ENCODE measurements at regions not wholly inside any gene's neighbourhood (a gene's known extent, or its start where the extent isn't known, plus 50 kb on each side); places are given as distances from the start of the nearest gene placed in this dataset.

DNA sequence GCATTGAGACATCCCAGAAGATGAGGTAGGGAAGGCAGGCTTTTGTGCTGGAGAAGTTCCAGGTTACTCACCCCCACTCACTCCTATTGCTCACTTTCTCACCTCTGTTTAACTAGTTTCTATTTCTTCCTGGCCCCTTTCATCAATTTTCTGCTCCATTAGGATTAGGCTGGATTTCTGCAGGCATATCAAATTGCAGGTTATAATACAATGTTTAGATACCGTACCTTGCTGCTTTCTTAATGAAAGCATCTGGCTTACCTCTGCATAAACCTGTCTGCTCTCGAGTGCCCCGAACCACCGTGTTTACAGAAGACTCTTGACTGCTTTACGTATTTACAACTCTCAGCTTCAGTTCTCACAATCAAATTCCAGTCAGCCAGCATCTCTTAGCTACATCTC, 173.7 kb downstream of the ADAMTS15 start:
- WGBS, 2 donors, result 70 to 91% methylated on average over 5 of the region's 5 CpGs
- no peak for TF ChIP-seq POLR2A (IDR thresholded peaks at IDR 0.05)
- TF ChIP-seq, protein P1, sequence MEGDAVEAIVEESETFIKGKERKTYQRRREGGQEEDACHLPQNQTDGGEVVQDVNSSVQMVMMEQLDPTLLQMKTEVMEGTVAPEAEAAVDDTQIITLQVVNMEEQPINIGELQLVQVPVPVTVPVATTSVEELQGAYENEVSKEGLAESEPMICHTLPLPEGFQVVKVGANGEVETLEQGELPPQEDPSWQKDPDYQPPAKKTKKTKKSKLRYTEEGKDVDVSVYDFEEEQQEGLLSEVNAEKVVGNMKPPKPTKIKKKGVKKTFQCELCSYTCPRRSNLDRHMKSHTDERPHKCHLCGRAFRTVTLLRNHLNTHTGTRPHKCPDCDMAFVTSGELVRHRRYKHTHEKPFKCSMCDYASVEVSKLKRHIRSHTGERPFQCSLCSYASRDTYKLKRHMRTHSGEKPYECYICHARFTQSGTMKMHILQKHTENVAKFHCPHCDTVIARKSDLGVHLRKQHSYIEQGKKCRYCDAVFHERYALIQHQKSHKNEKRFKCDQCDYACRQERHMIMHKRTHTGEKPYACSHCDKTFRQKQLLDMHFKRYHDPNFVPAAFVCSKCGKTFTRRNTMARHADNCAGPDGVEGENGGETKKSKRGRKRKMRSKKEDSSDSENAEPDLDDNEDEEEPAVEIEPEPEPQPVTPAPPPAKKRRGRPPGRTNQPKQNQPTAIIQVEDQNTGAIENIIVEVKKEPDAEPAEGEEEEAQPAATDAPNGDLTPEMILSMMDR (IDR thresholded peaks at IDR 0.05), result no peak
- no peak overlapping the region for H3K4me3 ChIP-seq (ENCODE audit: low read depth, poor library complexity, severe bottlenecking)
- no peak for DNase-seq (ENCODE audit: low spot score in 2 of 2)
- intact Hi-C loops (cut with DNase I; ENCODE audit: low total_unique reads), result no loop called here

DNA sequence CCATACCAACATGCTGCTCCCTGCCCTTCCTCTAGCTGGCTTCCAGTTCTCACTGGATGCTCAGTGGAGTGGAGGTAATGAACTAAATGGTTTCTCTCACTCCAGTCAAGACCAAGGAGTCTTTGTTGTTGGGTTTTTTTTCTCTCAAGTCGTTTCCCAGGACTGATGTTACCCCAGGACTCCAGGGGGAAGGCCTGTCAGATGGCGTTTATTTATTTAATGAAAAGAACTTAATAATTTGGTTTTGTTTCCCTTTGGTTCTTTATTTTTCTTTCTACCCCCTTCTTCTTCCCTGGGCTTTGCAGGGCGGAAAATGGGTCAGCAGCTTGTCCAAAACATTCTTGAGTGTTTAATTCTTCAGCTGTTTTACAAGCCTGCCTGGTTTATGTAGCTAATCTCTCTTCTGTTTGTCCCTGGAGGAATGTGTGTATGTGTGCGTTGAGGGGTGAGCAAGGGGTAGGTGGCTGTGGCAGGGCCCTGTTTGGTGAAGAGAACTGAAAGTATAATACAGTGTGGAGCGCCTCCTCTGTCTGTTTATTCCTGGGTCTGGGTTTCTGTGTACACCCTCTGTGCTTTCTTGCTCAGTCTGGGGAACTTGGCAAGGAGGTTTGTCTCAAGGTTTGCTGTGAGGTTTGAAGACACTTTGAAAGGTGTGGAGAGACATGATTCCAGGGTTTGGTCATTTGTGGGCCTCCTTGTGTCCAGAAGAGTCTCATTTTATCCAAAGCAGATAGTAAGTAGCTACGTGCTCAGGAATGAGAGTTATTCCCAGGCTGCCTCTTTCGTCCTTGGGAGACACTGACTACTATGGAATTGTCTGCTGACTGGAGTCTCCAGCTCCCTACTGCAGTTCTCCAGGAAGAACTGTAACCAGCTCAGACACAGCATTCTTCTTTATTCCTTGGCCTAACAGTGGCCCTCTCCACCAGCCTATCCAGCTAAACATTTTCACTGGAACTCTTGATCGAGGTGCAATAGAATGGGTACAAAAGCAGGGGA, 175.5 kb downstream of the ADAMTS15 start:
- DNase-seq (ENCODE audit: low spot score in 2 of 2), result no peak
- TF ChIP-seq, protein P1 (IDR thresholded peaks at IDR 0.05), result no peak
- no peak for TF ChIP-seq POLR2A (IDR thresholded peaks at IDR 0.05)
- WGBS, 2 donors, result 73 to 74% methylated on average over 8 of the region's 8 CpGs
- H3K4me3 ChIP-seq (ENCODE audit: low read depth, poor library complexity, severe bottlenecking), result no peak overlapping the region
- intact Hi-C loops (cut with DNase I; ENCODE audit: low total_unique reads), result no loop called here

DNA sequence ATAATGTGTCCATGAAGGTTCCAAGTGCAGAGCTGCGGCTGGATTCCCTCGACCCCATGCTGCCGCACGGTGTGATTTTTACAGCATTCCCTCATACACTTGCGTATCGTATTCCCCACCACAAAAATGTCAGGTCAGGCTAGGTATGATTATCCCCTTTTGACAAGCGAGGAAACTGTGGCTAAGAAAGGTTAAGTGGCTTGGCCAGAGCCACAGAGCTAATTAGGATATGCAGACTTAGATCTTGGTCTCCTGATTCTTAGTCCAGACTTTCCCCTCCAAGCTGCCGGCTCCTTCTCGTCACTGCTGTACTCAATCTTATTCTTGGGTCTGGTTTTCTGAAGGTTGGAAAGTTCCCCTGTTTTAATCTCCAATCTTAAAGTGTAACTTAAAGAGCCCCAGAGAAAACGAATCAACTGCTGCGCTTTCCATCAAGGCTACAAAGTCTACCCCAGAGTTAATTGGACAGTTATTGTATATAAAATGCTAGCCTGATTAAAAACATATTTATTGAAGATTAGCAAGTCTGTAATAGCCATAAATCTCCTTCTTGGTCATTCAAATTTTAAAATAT, 176.6 kb downstream of the ADAMTS15 start:
- intact Hi-C loops (cut with DNase I; ENCODE audit: low total_unique reads), result no loop called here

DNA sequence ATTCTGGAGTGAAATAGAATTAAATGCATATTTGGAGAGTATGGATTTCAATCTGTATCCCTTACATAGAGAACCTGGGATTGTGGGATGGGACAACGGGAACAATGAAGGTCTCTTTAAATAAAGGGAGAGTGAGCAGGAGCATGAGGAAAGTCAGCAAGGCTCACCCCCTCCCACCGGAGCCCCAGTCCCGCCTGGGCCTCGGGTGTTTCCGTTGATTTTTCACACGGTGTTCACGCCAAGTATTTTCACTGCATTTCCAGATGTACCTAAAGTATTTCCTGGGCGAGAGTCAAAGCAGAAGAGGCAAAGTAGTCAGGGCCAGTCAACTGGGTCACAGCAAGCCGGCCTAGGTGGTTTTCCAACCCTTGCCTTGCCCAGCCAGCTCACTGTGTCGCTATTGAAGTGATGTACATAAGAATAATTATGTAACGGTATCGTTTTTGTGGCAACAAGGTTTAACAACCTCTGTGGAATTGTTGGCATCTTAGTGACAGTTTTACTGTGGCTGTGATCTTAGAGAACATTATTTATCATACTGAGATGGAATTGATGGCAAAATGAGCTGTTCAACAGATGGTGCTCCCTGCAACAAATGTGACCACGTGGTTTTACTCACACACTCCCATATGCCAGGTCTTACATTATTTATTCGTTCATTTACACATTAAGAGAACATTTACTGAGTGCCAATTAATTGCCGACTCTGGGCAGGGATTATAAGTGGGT, 177.3 kb downstream of the ADAMTS15 start:
- 55 to 59% methylated on average over 15 of the region's 15 CpGs for WGBS, 2 donors
- intact Hi-C loops (cut with DNase I; ENCODE audit: low total_unique reads), result no loop called here
- peak in 1 of 2 donors; percentile 48 for DNase-seq (ENCODE audit: low spot score in 2 of 2)
- no peak overlapping the region for H3K4me3 ChIP-seq (ENCODE audit: low read depth, poor library complexity, severe bottlenecking)
- no peak for TF ChIP-seq POLR2A (IDR thresholded peaks at IDR 0.05)
- TF ChIP-seq, protein P1 (IDR thresholded peaks at IDR 0.05), result no peak

More for the DNA sequence above, 176.6 kb downstream of the ADAMTS15 start:
- TF ChIP-seq POLR2A (IDR thresholded peaks at IDR 0.05), result no peak
- TF ChIP-seq, protein P1 (IDR thresholded peaks at IDR 0.05), result no peak
- 85 to 94% methylated on average over 11 of the region's 11 CpGs for WGBS, 2 donors
- no peak overlapping the region for H3K4me3 ChIP-seq (ENCODE audit: low read depth, poor library complexity, severe bottlenecking)
- DNase-seq (ENCODE audit: low spot score in 2 of 2), result no peak

DNA sequence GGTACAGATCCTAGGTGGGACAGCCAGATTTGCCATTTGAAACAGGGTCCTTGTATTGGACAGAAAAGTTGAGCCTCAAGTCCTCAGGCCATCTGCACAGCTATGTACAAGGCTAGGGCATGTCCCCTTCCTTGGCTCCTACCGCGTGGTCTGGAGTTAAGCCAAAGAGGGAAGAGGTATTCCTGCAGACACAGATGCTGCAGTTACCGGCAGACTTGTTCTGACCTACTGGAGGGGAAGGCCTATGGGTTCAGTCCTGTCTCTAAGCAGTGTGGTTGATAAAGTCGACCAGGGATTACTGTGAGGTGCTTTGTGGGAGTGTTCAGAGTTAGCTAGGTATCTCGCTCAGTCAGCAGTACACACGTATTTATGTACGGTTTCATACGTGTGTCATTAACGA, 180.6 kb downstream of the ADAMTS15 start:
- H3K4me3 ChIP-seq (ENCODE audit: low read depth, poor library complexity, severe bottlenecking), result no peak overlapping the region
- peak in 1 of 2 donors; percentile 39 for DNase-seq (ENCODE audit: low spot score in 2 of 2)
- 60 to 62% methylated on average over 9 of the region's 9 CpGs for WGBS, 2 donors
- intact Hi-C loops (cut with DNase I; ENCODE audit: low total_unique reads), result no loop called here
- TF ChIP-seq, protein P1 (IDR thresholded peaks at IDR 0.05), result no peak
- no peak for TF ChIP-seq POLR2A (IDR thresholded peaks at IDR 0.05)
